H1 (cell line): ENCODE measurements at regions not wholly inside any gene's neighbourhood (a gene's known extent, or its start where the extent isn't known, plus 50 kb on each side); places are given as distances from the start of the nearest gene placed in this dataset.
"Not testable (repeated sequence)": the region's sequence is repeated elsewhere in the genome, so short reads cannot be mapped to it uniquely, and the experiment has no call there.

Experiments used
- CTCF ChIA-PET: fragments of 300-600 bp; sonication (Branson Sonifier 250); formaldehyde crosslinking; loops from one replicate; lab custom pipeline; 2021; ENCODE audit not compliant: partially characterized antibody; lab: Charles Lee
- POLR2A ChIA-PET: fragments of 300-600 bp; sonication (Branson Sonifier 250); formaldehyde crosslinking; loops from one replicate; lab custom pipeline; 2021; ENCODE audit warnings: inconsistent platforms; ENCODE audit not compliant: partially characterized antibody; lab: Charles Lee
- DNase-seq, 2 experiments: peaks; one replicate each; pipeline versions ENCODE4 v3.0.0 to v3.0.0-alpha.2; 2010 to 2022; ENCODE audit warnings: low spot score in 2 of 2, low read depth in 1 of 2, mixed read lengths in 1 of 2
- FAIRE-seq: peaks from 2 replicates; lab custom pipeline; 2011; peaks lifted over from hg19 to GRCh38; lab: Jason Lieb, UNC
- H2AFZ ChIP-seq: 2 replicates; pipeline ENCODE4 v1.8.1; 2012; ENCODE audit warnings: low read length, inconsistent platforms
- H2AK5ac ChIP-seq: 2 replicates; pipeline ENCODE4 v1.6.1; 2013; ENCODE audit warnings: low read depth, low read length
- H2BK120ac ChIP-seq: replicated peaks from 2 replicates; pipeline ENCODE3; 2013; ENCODE audit warnings: low read depth, low read length, inconsistent platforms
- H2BK12ac ChIP-seq: 2 replicates; pipeline ENCODE4 v1.6.1; 2013; ENCODE audit warnings: low read depth, low read length
- H2BK15ac ChIP-seq: 2 replicates; pipeline ENCODE4 v1.6.1; 2013; ENCODE audit warnings: low read length
- H2BK20ac ChIP-seq: 2 replicates; pipeline ENCODE4 v1.6.1; 2013; ENCODE audit warnings: low read length
- H2BK5ac ChIP-seq: 2 replicates; pipeline ENCODE4 v1.6.1; 2013; ENCODE audit warnings: low read depth, low read length
- H3K14ac ChIP-seq: 2 replicates; pipeline ENCODE4 v1.6.1; 2013; ENCODE audit warnings: inconsistent platforms; ENCODE audit not compliant: insufficient read length
- H3K18ac ChIP-seq: 2 replicates; pipeline ENCODE4 v1.6.1; 2013; ENCODE audit warnings: low read length; ENCODE audit errors: extremely low read depth
- H3K23ac ChIP-seq: 2 replicates; pipeline ENCODE4 v1.6.1; 2013; ENCODE audit warnings: inconsistent platforms; ENCODE audit not compliant: insufficient read length
- H3K23me2 ChIP-seq: 2 replicates; pipeline ENCODE4 v1.6.1; 2013; ENCODE audit warnings: low read depth, low read length
- H3K27ac ChIP-seq: 2 replicates; pipeline ENCODE4 v1.6.1; 2011; ENCODE audit warnings: low read depth, low read length, inconsistent platforms
- H3K27me3 ChIP-seq, 4 experiments: replicated peaks in 1 of 4; 1 replicate in 1 of 4; 2 replicates in 3 of 4; pipeline versions ENCODE4 v1.6.1 to v1.8.1; 2011 to 2013; ENCODE audit warnings: low read length in 3 of 4, mild to moderate bottlenecking in 3 of 4, inconsistent platforms in 2 of 4, mixed read lengths in 2 of 4, moderate library complexity in 1 of 4; ENCODE audit not compliant: control insufficient read depth in 3 of 4, insufficient read depth in 3 of 4; ENCODE audit errors: extremely low read depth in 1 of 4
- H3K36me3 ChIP-seq, 4 experiments: 2 replicates each; pipeline versions ENCODE4 v1.6.1 to v1.8.1; 2011 to 2013; ENCODE audit warnings: mild to moderate bottlenecking in 4 of 4, low read length in 3 of 4, moderate library complexity in 2 of 4, control low read depth in 1 of 4, inconsistent platforms in 1 of 4; ENCODE audit not compliant: insufficient read depth in 4 of 4, control insufficient read depth in 2 of 4
- H3K4ac ChIP-seq: replicated peaks from 2 replicates; pipeline ENCODE3; 2013; ENCODE audit warnings: low read length, low read depth, mixed read lengths, inconsistent platforms; ENCODE audit not compliant: insufficient read length
- H3K4me1 ChIP-seq, 4 experiments: replicated peaks in 1 of 4; 1 replicate in 1 of 4; 2 replicates in 3 of 4; pipeline versions ENCODE4 v1.6.1 to v1.8.1; 2011 to 2013; ENCODE audit warnings: low read length in 3 of 4, inconsistent platforms in 2 of 4, mixed read lengths in 1 of 4; ENCODE audit not compliant: insufficient read depth in 4 of 4, control insufficient read depth in 3 of 4
- H3K4me2 ChIP-seq, 2 experiments: 2 replicates each; pipeline versions ENCODE4 v1.6.1 to v1.8.1; 2011 to 2013; ENCODE audit warnings: low read depth in 2 of 2, low read length in 2 of 2, control low read depth in 1 of 2, inconsistent platforms in 1 of 2, mild to moderate bottlenecking in 1 of 2; ENCODE audit not compliant: insufficient read depth in 1 of 2
- H3K4me3 ChIP-seq, 4 experiments: fragments of 200-600, 300-600 bp in 1 of 4; sonication (generic), shearing (Covaris generic), sonication (Bioruptor Twin) in 1 of 4; 2 replicates each; pipeline versions ENCODE4 v1.5.1 to v1.8.1; 2011 to 2016; ENCODE audit warnings: low read length in 4 of 4, low read depth in 3 of 4, control low read depth in 2 of 4, inconsistent platforms in 2 of 4, mild to moderate bottlenecking in 2 of 4, mixed read lengths in 1 of 4, moderate library complexity in 1 of 4; ENCODE audit not compliant: insufficient read depth in 2 of 4; ENCODE audit errors: extremely low read depth in 1 of 4
- H3K56ac ChIP-seq: replicated peaks from 2 replicates; pipeline ENCODE3; 2013; ENCODE audit warnings: low read depth, mild to moderate bottlenecking, mixed read lengths, low read length, inconsistent platforms; ENCODE audit not compliant: insufficient read length
- H3K79me1 ChIP-seq: 2 replicates; pipeline ENCODE4 v1.6.1; 2013; ENCODE audit warnings: low read depth, low read length, control low read depth
- H3K79me2 ChIP-seq, 2 experiments: 2 replicates each; pipeline versions ENCODE4 v1.6.1 to v1.8.1; 2012 to 2013; ENCODE audit warnings: low read length in 2 of 2, mild to moderate bottlenecking in 2 of 2, inconsistent platforms in 1 of 2; ENCODE audit not compliant: insufficient read depth in 2 of 2, control insufficient read depth in 1 of 2
- H3K9ac ChIP-seq, 4 experiments: replicated peaks in 1 of 4; 1 replicate in 1 of 4; 2 replicates in 3 of 4; pipeline versions ENCODE4 v1.6.1 to v1.8.1; 2011 to 2013; ENCODE audit warnings: low read depth in 3 of 4, low read length in 3 of 4, control low read depth in 2 of 4, mild to moderate bottlenecking in 2 of 4, moderate library complexity in 2 of 4, inconsistent platforms in 1 of 4; ENCODE audit errors: extremely low read depth in 1 of 4
- H3K9me3 ChIP-seq, 2 experiments: 2 replicates each; pipeline versions ENCODE4 v1.6.1 to v1.8.1; 2012 to 2013; ENCODE audit warnings: mild to moderate bottlenecking in 2 of 2, moderate library complexity in 2 of 2, control low read depth in 1 of 2, inconsistent platforms in 1 of 2, low read depth in 1 of 2, low read length in 1 of 2, mixed read lengths in 1 of 2; ENCODE audit not compliant: insufficient read depth in 2 of 2
- H4K20me1 ChIP-seq, 2 experiments: replicated peaks in 1 of 2; 2 replicates each; pipeline versions ENCODE3 to v1.8.1; 2011 to 2013; ENCODE audit warnings: inconsistent platforms in 2 of 2, low read length in 2 of 2, mild to moderate bottlenecking in 1 of 2; ENCODE audit not compliant: insufficient read depth in 2 of 2, control insufficient read depth in 1 of 2
- H4K5ac ChIP-seq: 2 replicates; pipeline ENCODE4 v1.6.1; 2013; ENCODE audit warnings: low read length, low read depth, mixed read lengths, inconsistent platforms; ENCODE audit not compliant: insufficient read length
- H4K8ac ChIP-seq: 2 replicates; pipeline ENCODE4 v1.8.0; 2013; ENCODE audit warnings: mild to moderate bottlenecking, moderate library complexity, low read length, inconsistent platforms; ENCODE audit not compliant: insufficient read depth; ENCODE audit errors: extremely low read depth
- H4K91ac ChIP-seq: replicated peaks from 2 replicates; pipeline ENCODE3; 2013; ENCODE audit warnings: low read length, mixed read lengths, inconsistent platforms; ENCODE audit not compliant: insufficient read length
- WGBS, 2 experiments: shearing (Covaris generic) in 1 of 2; methylation state at CpG; one replicate each; pipeline versions ENCODE4 v1.1.6 to v1.1.7; 2013 to 2015; ENCODE audit warnings: low lambda C conversion rate in 2 of 2, mixed read lengths in 2 of 2, inconsistent platforms in 1 of 2, low coverage in 1 of 2, missing lambda C conversion rate in 1 of 2; ENCODE audit not compliant: insufficient replicate concordance in 2 of 2, insufficient coverage in 1 of 2, insufficient read length in 1 of 2; ENCODE audit errors: extremely low coverage in 1 of 2, missing lambda C conversion rate in 1 of 2; 5-methylcytosine and 5-hydroxymethylcytosine counted together

GRCh38 chr20:53808302-53808701 lies 214.7 kb upstream of the ZNF217 start:
- FAIRE-seq: not testable (repeated sequence)

More at GRCh38 chr20:53808302-53808701, 214.7 kb upstream of the ZNF217 start:
- H3K9me3 ChIP-seq, H3K79me1 ChIP-seq, H4K8ac ChIP-seq, H4K20me1 ChIP-seq, H3K27me3 ChIP-seq, H3K4me3 ChIP-seq, H2BK12ac ChIP-seq, H3K4ac ChIP-seq, H3K36me3 ChIP-seq, H2BK120ac ChIP-seq, H3K4me2 ChIP-seq, H3K27ac ChIP-seq, H4K5ac ChIP-seq, H3K56ac ChIP-seq, H3K23ac ChIP-seq, H2AK5ac ChIP-seq, H3K79me2 ChIP-seq, H2BK20ac ChIP-seq, POLR2A ChIA-PET, DNase-seq, H3K23me2 ChIP-seq, H2BK5ac ChIP-seq, H3K14ac ChIP-seq, H2AFZ ChIP-seq, H3K9ac ChIP-seq, H3K18ac ChIP-seq, H2BK15ac ChIP-seq, H4K91ac ChIP-seq: not testable (repeated sequence)
- 82% methylated on average over 10 of the region's 10 CpGs; no CpG with 5 or more reads in 1 of the 2 experiments for WGBS, 2 experiments
- peaks cover 2 to 10% (median 3%) of the 10 kb centered on the region in 4 experiments; a peak in 3 of 7 replicates for H3K4me1 ChIP-seq
- CTCF ChIA-PET: interaction anchor here (0.6 to 1.2 kb wide), 2 partner anchors 107 to 108 kb away, joined by 4 to 6 read pairs; no protein-coding TSS in a partner anchor
